ENCODE measurements at regions not wholly inside any gene's neighbourhood (a gene's known extent, or its start where the extent isn't known, plus 50 kb on each side); places are given as distances from the start of the nearest gene placed in this dataset.

- Histone ChIP-seq H3K27me3 (no peaks in the 10 kb centered on the region), H3K4me1 (no peaks in the 10 kb centered on the region), H3K27ac (no peak overlapping the region), H3K36me3 (no peaks in the 10 kb centered on the region), H3K9me3 (no peaks in the 10 kb centered on the region), H3K4me3 (no peak overlapping the region)
- TF ChIP-seq POLR2A (IDR thresholded peaks at IDR 0.05) = no peak
- TF ChIP-seq CTCF (IDR thresholded peaks at IDR 0.05) = no peak
- intact Hi-C loops (cut with DNase I; ENCODE audit: low total_unique reads) = no loop called here
- no peak for DNase-seq
These were observed 156.9 kb downstream of the PAX1 start for GRCh38 chr20:21862259-21862946.

GRCh38 chr20:21840991-21841390 is 135.5 kb downstream of the PAX1 start:
- Histone ChIP-seq H3K36me3 (no peaks in the 10 kb centered on the region), H3K4me1 (no peaks in the 10 kb centered on the region), H3K9me3 (no peaks in the 10 kb centered on the region), H3K4me3 (no peak overlapping the region), H3K27ac (no peak overlapping the region), H3K27me3 (no peaks in the 10 kb centered on the region)
- no peak for TF ChIP-seq POLR2A (IDR thresholded peaks at IDR 0.05)
- no peak for TF ChIP-seq CTCF (IDR thresholded peaks at IDR 0.05)
- no peak for DNase-seq
- intact Hi-C loops (cut with DNase I; ENCODE audit: low total_unique reads) = no loop called here

- no peak overlapping the region for H3K4me3 ChIP-seq
- no peaks in the 10 kb centered on the region for H3K36me3 ChIP-seq
- no peak overlapping the region for H3K27ac ChIP-seq
- H3K4me1 ChIP-seq = no peaks in the 10 kb centered on the region
- TF ChIP-seq POLR2A (IDR thresholded peaks at IDR 0.05) (no peak), CTCF (IDR thresholded peaks at IDR 0.05) (no peak)
- DNase-seq = no peak
- H3K27me3 ChIP-seq = no peaks in the 10 kb centered on the region
- H3K9me3 ChIP-seq = no peaks in the 10 kb centered on the region
- intact Hi-C loops (cut with DNase I; ENCODE audit: low total_unique reads) = no loop called here
These were observed 134.5 kb downstream of the PAX1 start for GRCh38 chr20:21839982-21840381.

GRCh38 chr20:21836346-21836745 is 130.9 kb downstream of the PAX1 start:
- no peak overlapping the region for H3K27ac ChIP-seq
- no peak for DNase-seq
- TF ChIP-seq POLR2A (IDR thresholded peaks at IDR 0.05) = no peak
- no peak for TF ChIP-seq CTCF (IDR thresholded peaks at IDR 0.05)
- H3K9me3 ChIP-seq = no peaks in the 10 kb centered on the region
- intact Hi-C loops (cut with DNase I; ENCODE audit: low total_unique reads) = no loop called here
- no peaks in the 10 kb centered on the region for H3K27me3 ChIP-seq
- H3K4me1 ChIP-seq = no peaks in the 10 kb centered on the region
- no peak overlapping the region for H3K4me3 ChIP-seq
- no peaks in the 10 kb centered on the region for H3K36me3 ChIP-seq

GRCh38 chr20:21835042-21835441 is 129.6 kb downstream of the PAX1 start:
- no peak for DNase-seq
- TF ChIP-seq POLR2A (IDR thresholded peaks at IDR 0.05) (no peak), CTCF (IDR thresholded peaks at IDR 0.05) (no peak)

More at GRCh38 chr20:21835042-21835441, 129.6 kb downstream of the PAX1 start:
- no peak overlapping the region for H3K4me3 ChIP-seq
- H3K9me3 ChIP-seq = no peaks in the 10 kb centered on the region
- intact Hi-C loops (cut with DNase I; ENCODE audit: low total_unique reads) = no loop called here
- H3K27me3 ChIP-seq = no peaks in the 10 kb centered on the region
- no peaks in the 10 kb centered on the region for H3K4me1 ChIP-seq
- H3K27ac ChIP-seq = no peak overlapping the region
- no peaks in the 10 kb centered on the region for H3K36me3 ChIP-seq
